ENCODE measurements at regions not wholly inside any gene's neighbourhood (a gene's known extent, or its start where the extent isn't known, plus 50 kb on each side); places are given as distances from the start of the nearest gene placed in this dataset.

GRCh38 chr2:120548627-120549608 is 186.8 kb upstream of the GLI2 start:
- TF ChIP-seq SMAD1 (IDR thresholded peaks at IDR 0.05; ENCODE audit: low read depth, partially characterized antibody) (no peak), ATF3 (IDR thresholded peaks at IDR 0.05; ENCODE audit: borderline replicate concordance, extremely low read depth, low read depth, low read length) (no peak), WRNIP1 (IDR thresholded peaks at IDR 0.05; ENCODE audit: borderline replicate concordance, low read depth, low read length) (no peak)

Data from GM12878 (cell line).